ENCODE measurements at regions not wholly inside any gene's neighbourhood (a gene's known extent, or its start where the extent isn't known, plus 50 kb on each side); places are given as distances from the start of the nearest gene placed in this dataset.
A peak's percentile ranks its signal among the peaks of the same experiment; 100 is the strongest.

DNA sequence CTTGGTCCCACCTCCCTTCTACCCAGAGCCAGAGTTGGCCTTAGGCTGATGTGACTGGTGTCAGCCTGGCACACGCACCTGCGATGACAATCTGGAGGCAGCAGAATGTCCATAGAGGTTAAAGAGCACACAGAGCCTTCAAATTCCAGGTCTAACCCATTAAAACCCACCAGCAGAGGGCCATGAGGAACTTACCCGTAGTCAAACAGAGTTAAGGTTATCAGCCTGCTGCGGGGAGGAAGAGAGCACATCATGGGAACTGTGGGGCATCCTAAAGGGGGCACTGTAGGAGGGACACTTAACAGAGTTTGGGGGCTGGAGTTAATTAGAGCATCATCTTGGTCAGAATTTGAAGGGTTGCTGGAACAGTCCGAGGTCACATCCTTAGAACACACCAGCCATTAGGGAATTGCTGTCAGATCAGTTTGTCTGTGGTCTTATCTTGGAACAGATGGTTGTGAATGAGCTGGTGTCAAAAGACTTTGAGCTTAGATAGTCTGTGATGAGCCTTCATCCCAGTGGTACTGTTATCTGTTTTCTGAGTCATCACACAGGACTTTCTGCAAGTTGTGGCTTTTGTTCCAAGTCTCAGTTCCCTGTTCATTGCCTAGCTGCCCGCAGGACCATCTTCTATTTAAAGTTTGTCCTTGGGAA lies 248.6 kb downstream of the LOXHD1 start (continued):
- TF ChIP-seq RNF2 (IDR thresholded peaks at IDR 0.05; ENCODE audit: borderline replicate concordance, low read depth, low read length, missing control alignments, poor library complexity, severe bottlenecking): no peak
- no peak for TF ChIP-seq TAF1 (IDR thresholded peaks at IDR 0.05; ENCODE audit: low read depth, low read length)
- TF ChIP-seq, protein P1, sequence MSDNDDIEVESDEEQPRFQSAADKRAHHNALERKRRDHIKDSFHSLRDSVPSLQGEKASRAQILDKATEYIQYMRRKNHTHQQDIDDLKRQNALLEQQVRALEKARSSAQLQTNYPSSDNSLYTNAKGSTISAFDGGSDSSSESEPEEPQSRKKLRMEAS (IDR thresholded peaks at IDR 0.05): 0 out of 2 replicates have a peak, but pooled peaks have one; percentile 10
- no peak for TF ChIP-seq CEBPB (IDR thresholded peaks at IDR 0.05; ENCODE audit: low read depth, low read length)
- no peak for TF ChIP-seq ZNF274 (IDR thresholded peaks at IDR 0.05; ENCODE audit: borderline replicate concordance, extremely low read depth, low read length)
- no peak for TF ChIP-seq SIX5 (IDR thresholded peaks at IDR 0.05; ENCODE audit: low read depth, low read length)
- TF ChIP-seq, protein P2, sequence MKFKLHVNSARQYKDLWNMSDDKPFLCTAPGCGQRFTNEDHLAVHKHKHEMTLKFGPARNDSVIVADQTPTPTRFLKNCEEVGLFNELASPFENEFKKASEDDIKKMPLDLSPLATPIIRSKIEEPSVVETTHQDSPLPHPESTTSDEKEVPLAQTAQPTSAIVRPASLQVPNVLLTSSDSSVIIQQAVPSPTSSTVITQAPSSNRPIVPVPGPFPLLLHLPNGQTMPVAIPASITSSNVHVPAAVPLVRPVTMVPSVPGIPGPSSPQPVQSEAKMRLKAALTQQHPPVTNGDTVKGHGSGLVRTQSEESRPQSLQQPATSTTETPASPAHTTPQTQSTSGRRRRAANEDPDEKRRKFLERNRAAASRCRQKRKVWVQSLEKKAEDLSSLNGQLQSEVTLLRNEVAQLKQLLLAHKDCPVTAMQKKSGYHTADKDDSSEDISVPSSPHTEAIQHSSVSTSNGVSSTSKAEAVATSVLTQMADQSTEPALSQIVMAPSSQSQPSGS (IDR thresholded peaks at IDR 0.05; ENCODE audit: low read length): no peak
- TF ChIP-seq, protein P3, sequence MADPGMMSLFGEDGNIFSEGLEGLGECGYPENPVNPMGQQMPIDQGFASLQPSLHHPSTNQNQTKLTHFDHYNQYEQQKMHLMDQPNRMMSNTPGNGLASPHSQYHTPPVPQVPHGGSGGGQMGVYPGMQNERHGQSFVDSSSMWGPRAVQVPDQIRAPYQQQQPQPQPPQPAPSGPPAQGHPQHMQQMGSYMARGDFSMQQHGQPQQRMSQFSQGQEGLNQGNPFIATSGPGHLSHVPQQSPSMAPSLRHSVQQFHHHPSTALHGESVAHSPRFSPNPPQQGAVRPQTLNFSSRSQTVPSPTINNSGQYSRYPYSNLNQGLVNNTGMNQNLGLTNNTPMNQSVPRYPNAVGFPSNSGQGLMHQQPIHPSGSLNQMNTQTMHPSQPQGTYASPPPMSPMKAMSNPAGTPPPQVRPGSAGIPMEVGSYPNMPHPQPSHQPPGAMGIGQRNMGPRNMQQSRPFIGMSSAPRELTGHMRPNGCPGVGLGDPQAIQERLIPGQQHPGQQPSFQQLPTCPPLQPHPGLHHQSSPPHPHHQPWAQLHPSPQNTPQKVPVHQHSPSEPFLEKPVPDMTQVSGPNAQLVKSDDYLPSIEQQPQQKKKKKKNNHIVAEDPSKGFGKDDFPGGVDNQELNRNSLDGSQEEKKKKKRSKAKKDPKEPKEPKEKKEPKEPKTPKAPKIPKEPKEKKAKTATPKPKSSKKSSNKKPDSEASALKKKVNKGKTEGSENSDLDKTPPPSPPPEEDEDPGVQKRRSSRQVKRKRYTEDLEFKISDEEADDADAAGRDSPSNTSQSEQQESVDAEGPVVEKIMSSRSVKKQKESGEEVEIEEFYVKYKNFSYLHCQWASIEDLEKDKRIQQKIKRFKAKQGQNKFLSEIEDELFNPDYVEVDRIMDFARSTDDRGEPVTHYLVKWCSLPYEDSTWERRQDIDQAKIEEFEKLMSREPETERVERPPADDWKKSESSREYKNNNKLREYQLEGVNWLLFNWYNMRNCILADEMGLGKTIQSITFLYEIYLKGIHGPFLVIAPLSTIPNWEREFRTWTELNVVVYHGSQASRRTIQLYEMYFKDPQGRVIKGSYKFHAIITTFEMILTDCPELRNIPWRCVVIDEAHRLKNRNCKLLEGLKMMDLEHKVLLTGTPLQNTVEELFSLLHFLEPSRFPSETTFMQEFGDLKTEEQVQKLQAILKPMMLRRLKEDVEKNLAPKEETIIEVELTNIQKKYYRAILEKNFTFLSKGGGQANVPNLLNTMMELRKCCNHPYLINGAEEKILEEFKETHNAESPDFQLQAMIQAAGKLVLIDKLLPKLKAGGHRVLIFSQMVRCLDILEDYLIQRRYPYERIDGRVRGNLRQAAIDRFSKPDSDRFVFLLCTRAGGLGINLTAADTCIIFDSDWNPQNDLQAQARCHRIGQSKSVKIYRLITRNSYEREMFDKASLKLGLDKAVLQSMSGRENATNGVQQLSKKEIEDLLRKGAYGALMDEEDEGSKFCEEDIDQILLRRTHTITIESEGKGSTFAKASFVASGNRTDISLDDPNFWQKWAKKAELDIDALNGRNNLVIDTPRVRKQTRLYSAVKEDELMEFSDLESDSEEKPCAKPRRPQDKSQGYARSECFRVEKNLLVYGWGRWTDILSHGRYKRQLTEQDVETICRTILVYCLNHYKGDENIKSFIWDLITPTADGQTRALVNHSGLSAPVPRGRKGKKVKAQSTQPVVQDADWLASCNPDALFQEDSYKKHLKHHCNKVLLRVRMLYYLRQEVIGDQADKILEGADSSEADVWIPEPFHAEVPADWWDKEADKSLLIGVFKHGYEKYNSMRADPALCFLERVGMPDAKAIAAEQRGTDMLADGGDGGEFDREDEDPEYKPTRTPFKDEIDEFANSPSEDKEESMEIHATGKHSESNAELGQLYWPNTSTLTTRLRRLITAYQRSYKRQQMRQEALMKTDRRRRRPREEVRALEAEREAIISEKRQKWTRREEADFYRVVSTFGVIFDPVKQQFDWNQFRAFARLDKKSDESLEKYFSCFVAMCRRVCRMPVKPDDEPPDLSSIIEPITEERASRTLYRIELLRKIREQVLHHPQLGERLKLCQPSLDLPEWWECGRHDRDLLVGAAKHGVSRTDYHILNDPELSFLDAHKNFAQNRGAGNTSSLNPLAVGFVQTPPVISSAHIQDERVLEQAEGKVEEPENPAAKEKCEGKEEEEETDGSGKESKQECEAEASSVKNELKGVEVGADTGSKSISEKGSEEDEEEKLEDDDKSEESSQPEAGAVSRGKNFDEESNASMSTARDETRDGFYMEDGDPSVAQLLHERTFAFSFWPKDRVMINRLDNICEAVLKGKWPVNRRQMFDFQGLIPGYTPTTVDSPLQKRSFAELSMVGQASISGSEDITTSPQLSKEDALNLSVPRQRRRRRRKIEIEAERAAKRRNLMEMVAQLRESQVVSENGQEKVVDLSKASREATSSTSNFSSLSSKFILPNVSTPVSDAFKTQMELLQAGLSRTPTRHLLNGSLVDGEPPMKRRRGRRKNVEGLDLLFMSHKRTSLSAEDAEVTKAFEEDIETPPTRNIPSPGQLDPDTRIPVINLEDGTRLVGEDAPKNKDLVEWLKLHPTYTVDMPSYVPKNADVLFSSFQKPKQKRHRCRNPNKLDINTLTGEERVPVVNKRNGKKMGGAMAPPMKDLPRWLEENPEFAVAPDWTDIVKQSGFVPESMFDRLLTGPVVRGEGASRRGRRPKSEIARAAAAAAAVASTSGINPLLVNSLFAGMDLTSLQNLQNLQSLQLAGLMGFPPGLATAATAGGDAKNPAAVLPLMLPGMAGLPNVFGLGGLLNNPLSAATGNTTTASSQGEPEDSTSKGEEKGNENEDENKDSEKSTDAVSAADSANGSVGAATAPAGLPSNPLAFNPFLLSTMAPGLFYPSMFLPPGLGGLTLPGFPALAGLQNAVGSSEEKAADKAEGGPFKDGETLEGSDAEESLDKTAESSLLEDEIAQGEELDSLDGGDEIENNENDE (IDR thresholded peaks at IDR 0.05; ENCODE audit: insufficient replicate concordance, low read length): no peak

Measured in H1 (cell line).